ENCODE measurements at regions not wholly inside any gene's neighbourhood (a gene's known extent, or its start where the extent isn't known, plus 50 kb on each side); places are given as distances from the start of the nearest gene placed in this dataset.

DNA sequence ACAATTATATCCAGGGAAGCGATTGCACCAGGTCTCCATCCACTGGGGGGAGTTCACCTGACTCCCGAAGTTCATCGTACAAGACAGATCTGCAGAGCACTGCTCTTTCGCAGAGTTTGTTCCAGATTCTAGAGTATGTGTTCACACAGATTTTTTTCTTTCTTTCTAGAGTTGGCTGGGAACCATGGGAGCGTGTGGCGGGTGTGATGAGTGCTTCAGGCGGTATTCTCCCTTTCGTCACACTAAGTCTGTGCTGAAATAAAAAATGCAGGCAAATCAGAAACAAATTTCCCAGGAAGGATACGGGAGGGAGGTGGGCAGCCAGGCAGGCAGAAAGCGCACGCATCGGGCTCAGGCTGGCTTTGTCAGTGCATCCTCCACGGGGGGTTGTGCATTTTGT is 129.8 kb upstream of the SOX11 start:
- Histone ChIP-seq H3K79me2 (ENCODE audit: low read length) (no peaks in the 10 kb centered on the region), H3K4me2 (ENCODE audit: low read length) (no peak overlapping the region), H3K9ac (ENCODE audit: low read length) (no peak overlapping the region), H3K4me3 (ENCODE audit: low read length) (no peak overlapping the region), H3K27me3 (ENCODE audit: low read depth, low read length) (no peaks in the 10 kb centered on the region), H3K4me1 (ENCODE audit: low read length) (no peaks in the 10 kb centered on the region), H3K36me3 (replicated peaks; ENCODE audit: low read depth, low read length) (no peaks in the 10 kb centered on the region), H3K27ac (ENCODE audit: low read length) (no peak overlapping the region), H4K20me1 (ENCODE audit: insufficient read depth, low read length) (no peaks in the 10 kb centered on the region), H3K9me3 (ENCODE audit: insufficient read depth, low read length) (no peaks in the 10 kb centered on the region), H2AFZ (ENCODE audit: low read depth, low read length) (no peak overlapping the region)
- no peak for TF ChIP-seq EZH2phosphoT487 (IDR thresholded peaks at IDR 0.05; ENCODE audit: low read depth)
- TF ChIP-seq, protein P1, sequence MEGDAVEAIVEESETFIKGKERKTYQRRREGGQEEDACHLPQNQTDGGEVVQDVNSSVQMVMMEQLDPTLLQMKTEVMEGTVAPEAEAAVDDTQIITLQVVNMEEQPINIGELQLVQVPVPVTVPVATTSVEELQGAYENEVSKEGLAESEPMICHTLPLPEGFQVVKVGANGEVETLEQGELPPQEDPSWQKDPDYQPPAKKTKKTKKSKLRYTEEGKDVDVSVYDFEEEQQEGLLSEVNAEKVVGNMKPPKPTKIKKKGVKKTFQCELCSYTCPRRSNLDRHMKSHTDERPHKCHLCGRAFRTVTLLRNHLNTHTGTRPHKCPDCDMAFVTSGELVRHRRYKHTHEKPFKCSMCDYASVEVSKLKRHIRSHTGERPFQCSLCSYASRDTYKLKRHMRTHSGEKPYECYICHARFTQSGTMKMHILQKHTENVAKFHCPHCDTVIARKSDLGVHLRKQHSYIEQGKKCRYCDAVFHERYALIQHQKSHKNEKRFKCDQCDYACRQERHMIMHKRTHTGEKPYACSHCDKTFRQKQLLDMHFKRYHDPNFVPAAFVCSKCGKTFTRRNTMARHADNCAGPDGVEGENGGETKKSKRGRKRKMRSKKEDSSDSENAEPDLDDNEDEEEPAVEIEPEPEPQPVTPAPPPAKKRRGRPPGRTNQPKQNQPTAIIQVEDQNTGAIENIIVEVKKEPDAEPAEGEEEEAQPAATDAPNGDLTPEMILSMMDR (IDR thresholded peaks at IDR 0.05; ENCODE audit: low read depth, low read length): no peak

DNA sequence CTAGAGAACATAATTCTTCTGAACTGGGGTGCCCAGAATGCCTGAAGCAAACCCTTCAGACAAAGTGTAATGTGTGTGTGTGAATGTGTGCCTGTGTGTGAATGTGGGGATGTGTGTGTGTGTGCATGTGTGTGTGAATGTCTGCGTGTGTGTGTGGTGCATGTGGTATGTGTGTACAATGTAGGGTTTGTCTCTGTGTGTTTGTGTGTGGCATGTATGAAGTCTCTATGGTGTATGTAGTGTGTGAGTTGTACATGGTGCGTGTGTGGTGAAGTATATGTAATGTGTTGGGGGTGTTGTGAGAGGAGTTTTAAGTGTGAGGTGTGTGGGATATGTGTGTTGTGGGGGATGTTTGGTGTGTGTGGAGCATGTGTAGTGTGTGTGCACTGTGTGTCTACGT is 129.3 kb upstream of the SOX11 start:
- H3K79me2 ChIP-seq (ENCODE audit: low read length): no peaks in the 10 kb centered on the region
- TF ChIP-seq, protein P1 (IDR thresholded peaks at IDR 0.05; ENCODE audit: low read depth, low read length): no peak
- no peak for TF ChIP-seq EZH2phosphoT487 (IDR thresholded peaks at IDR 0.05; ENCODE audit: low read depth)
- no peaks in the 10 kb centered on the region for H3K4me1 ChIP-seq (ENCODE audit: low read length)
- no peaks in the 10 kb centered on the region for H3K9me3 ChIP-seq (ENCODE audit: insufficient read depth, low read length)
- H3K27me3 ChIP-seq (ENCODE audit: low read depth, low read length): no peaks in the 10 kb centered on the region
- H3K4me2 ChIP-seq (ENCODE audit: low read length): no peak overlapping the region
- no peak overlapping the region for H2AFZ ChIP-seq (ENCODE audit: low read depth, low read length)
- H3K9ac ChIP-seq (ENCODE audit: low read length): no peak overlapping the region
- H3K36me3 ChIP-seq (replicated peaks; ENCODE audit: low read depth, low read length): no peaks in the 10 kb centered on the region
- no peak overlapping the region for H3K27ac ChIP-seq (ENCODE audit: low read length)
- H4K20me1 ChIP-seq (ENCODE audit: insufficient read depth, low read length): no peaks in the 10 kb centered on the region
- H3K4me3 ChIP-seq (ENCODE audit: low read length): no peak overlapping the region

DNA sequence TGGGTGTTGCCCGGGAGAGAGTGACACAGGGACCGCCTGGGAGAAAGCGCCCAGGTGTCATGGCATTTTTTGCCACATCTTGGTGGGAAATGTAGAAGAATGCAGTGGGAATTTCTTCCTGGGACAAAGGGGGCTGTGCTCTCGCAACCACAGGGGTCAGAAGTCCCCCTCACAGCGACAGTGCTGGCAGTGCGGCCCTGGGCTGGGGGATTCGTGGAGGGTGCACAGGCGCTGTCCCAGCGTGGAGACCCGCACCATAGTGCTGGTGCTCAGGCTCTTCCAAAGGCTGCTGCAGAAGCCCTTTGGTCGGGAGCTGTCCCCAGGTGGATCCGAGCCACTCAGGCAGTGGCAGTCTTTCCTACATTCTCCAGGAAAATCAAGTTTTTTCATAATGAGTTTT is 128.8 kb upstream of the SOX11 start:
- H4K20me1 ChIP-seq (ENCODE audit: insufficient read depth, low read length): no peaks in the 10 kb centered on the region

DNA sequence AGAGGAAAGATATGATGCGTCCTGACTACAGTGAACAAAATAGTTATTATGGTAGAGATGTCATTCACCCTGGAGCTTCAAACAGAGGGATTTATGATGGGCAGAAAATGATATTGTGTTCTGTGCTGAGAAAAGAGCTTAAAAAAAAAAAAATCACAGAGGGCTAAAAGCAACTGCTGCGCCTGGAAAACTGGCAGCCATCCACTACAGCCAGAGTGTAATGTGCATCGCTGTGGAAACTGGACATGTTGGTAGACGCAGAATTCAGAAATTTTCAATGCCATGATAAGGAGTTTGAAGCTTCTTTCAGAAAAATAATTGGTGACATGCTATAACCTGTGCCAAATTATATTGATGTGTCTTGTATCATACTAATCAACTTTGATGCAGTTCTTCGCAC is 122.9 kb upstream of the SOX11 start:
- no peak overlapping the region for H2AFZ ChIP-seq (ENCODE audit: low read depth, low read length)
- H3K9ac ChIP-seq (ENCODE audit: low read length): no peak overlapping the region
- no peak overlapping the region for H3K27ac ChIP-seq (ENCODE audit: low read length)
- no peak overlapping the region for H3K4me3 ChIP-seq (ENCODE audit: low read length)
- H3K36me3 ChIP-seq (replicated peaks; ENCODE audit: low read depth, low read length): no peaks in the 10 kb centered on the region
- no peaks in the 10 kb centered on the region for H3K27me3 ChIP-seq (ENCODE audit: low read depth, low read length)
- H4K20me1 ChIP-seq (ENCODE audit: insufficient read depth, low read length): no peaks in the 10 kb centered on the region
- no peaks in the 10 kb centered on the region for H3K9me3 ChIP-seq (ENCODE audit: insufficient read depth, low read length)
- no peaks in the 10 kb centered on the region for H3K4me1 ChIP-seq (ENCODE audit: low read length)
- no peak overlapping the region for H3K4me2 ChIP-seq (ENCODE audit: low read length)
- no peaks in the 10 kb centered on the region for H3K79me2 ChIP-seq (ENCODE audit: low read length)
- TF ChIP-seq, protein P1 (IDR thresholded peaks at IDR 0.05; ENCODE audit: low read depth, low read length): no peak
- no peak for TF ChIP-seq EZH2phosphoT487 (IDR thresholded peaks at IDR 0.05; ENCODE audit: low read depth)

More for the DNA sequence above, 128.8 kb upstream of the SOX11 start:
- TF ChIP-seq, protein P1 (IDR thresholded peaks at IDR 0.05; ENCODE audit: low read depth, low read length): no peak
- TF ChIP-seq EZH2phosphoT487 (IDR thresholded peaks at IDR 0.05; ENCODE audit: low read depth): no peak
- Histone ChIP-seq H3K9me3 (ENCODE audit: insufficient read depth, low read length) (no peaks in the 10 kb centered on the region), H2AFZ (ENCODE audit: low read depth, low read length) (no peak overlapping the region), H3K4me2 (ENCODE audit: low read length) (no peak overlapping the region), H3K27ac (ENCODE audit: low read length) (no peak overlapping the region), H3K4me1 (ENCODE audit: low read length) (no peaks in the 10 kb centered on the region), H3K79me2 (ENCODE audit: low read length) (no peaks in the 10 kb centered on the region), H3K9ac (ENCODE audit: low read length) (no peak overlapping the region), H3K27me3 (ENCODE audit: low read depth, low read length) (no peaks in the 10 kb centered on the region), H3K36me3 (replicated peaks; ENCODE audit: low read depth, low read length) (no peaks in the 10 kb centered on the region), H3K4me3 (ENCODE audit: low read length) (no peak overlapping the region)

Data from OCI-LY3 (cell line).